SU-DHL-6 (cell line): ENCODE measurements at regions not wholly inside any gene's neighbourhood (a gene's known extent, or its start where the extent isn't known, plus 50 kb on each side); places are given as distances from the start of the nearest gene placed in this dataset.

Source experiments
- CTCF ChIP-seq: fragments of 200-600 bp; sonication (generic); IDR thresholded peaks from one replicate; pipeline ENCODE4 v1.5.1; 2017; ENCODE audit warnings: antibody characterized with exemption, mild to moderate bottlenecking, low read length, moderate library complexity; ENCODE audit not compliant: insufficient read depth, poor library complexity, severe bottlenecking
- EZH2phosphoT487 ChIP-seq: fragments of 200-600 bp; sonication (generic), shearing (Covaris generic); conservative IDR thresholded peaks from 2 replicates; pipeline ENCODE4 v1.6.1; 2018; ENCODE audit warnings: mild to moderate bottlenecking, antibody characterized with exemption, low read length, moderate library complexity, mixed read lengths

DNA sequence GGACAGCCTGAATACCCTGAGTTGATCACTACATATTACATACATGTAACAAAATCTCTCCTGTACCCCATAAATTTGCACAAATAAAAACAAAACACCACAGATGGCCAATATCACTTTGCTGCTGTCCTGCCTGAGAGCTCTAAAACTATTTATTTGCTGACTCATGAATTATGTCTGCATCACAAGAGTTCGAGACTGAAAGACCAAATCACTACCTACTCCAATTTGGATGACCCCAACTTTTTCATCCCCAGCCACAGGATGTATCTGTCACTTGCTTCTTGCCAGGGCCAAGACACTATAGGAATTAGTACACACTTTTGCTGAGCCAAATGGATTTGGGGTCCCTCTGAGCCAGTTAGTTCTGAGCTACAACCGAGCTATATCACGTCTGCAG lies 409.7 kb upstream of the NFE2L3 start:
- TF ChIP-seq CTCF (no peak), EZH2phosphoT487 (no peak)
